ENCODE measurements at regions not wholly inside any gene's neighbourhood (a gene's known extent, or its start where the extent isn't known, plus 50 kb on each side); places are given as distances from the start of the nearest gene placed in this dataset.

DNA sequence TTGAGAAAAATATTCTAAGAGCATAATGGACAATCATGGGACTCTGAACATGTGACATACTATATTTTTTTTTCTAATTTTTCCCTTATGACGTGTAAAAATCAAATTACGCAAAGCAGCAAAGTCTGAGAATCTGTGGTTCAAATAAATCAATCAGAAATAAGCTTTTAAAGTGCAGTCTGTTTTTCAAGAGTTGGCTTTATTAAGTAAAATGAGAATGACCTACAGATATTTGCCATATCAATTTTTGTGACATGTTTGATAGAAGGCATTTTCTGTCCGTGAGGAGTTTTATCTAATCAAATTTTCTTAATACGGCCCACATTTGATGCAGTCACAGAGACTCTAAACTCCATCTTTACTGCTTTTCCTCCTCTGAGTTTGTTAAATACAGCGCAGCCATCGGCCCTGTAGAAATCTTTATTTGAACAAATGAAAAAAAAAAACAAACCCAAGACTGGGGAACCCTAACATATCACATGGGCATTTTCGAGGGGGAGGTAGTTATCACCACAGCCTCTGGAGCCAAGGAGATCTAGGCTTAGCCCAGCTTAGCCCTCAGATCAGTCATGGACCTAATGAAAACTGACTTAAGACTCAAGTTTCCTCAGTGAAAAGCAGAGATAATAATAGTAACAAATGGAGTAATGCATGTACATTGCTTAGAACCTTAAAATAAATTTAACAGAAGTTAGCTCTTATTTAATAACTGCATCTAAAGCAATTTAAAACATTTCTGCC lies 263.6 kb upstream of the C9orf72 start:
- Histone ChIP-seq H3K9me3 (replicated peaks; ENCODE audit: control insufficient read depth, insufficient read depth, low read length) (no peaks in the 10 kb centered on the region), H3K9ac (replicated peaks; ENCODE audit: extremely low read depth, insufficient read depth, low read length) (no peak overlapping the region), H3K4me3 (replicated peaks in 1 of 3; ENCODE audit: insufficient read depth in 1 of 3, low read depth in 1 of 3, low read length in 3 of 3) (no peak overlapping the region), H3K4me1 (ENCODE audit: control insufficient read depth, extremely low read depth, insufficient read depth, low read length) (no peaks in the 10 kb centered on the region), H3K9me1 (replicated peaks; ENCODE audit: control insufficient read depth, extremely low read depth, insufficient read depth, low read length) (no peaks in the 10 kb centered on the region), H2AFZ (ENCODE audit: low read depth, low read length) (no peak overlapping the region), H4K20me1 (replicated peaks; ENCODE audit: control insufficient read depth, extremely low read depth, insufficient read depth, low read length) (no peaks in the 10 kb centered on the region), H3K79me2 (ENCODE audit: control insufficient read depth, insufficient read depth, low read length) (no peaks in the 10 kb centered on the region), H3K4me2 (ENCODE audit: insufficient read depth, low read length) (no peak overlapping the region), H3K36me3 (ENCODE audit: control insufficient read depth in 2 of 2, extremely low read depth in 1 of 2, insufficient read depth in 2 of 2, low read length in 2 of 2) (no peaks in the 10 kb centered on the region), H3K27me3 (ENCODE audit: control insufficient read depth in 2 of 2, insufficient read depth in 2 of 2, low read length in 2 of 2) (no peaks in the 10 kb centered on the region), H3K27ac (ENCODE audit: insufficient read depth, low read depth, low read length) (no peak overlapping the region)
- FAIRE-seq (no peak), DNase-seq (ENCODE audit: low read depth, low spot score) (no peak)
- no TSS peak for BruUV-seq (replicated peaks)
- dilution Hi-C loops (cut with MboI; ENCODE audit: extremely low pct_ligation_motif_present, low sequenced_read_pairs), result no loop called here
- POLR2A ChIA-PET, result no interaction called here
- intact Hi-C loops (cut with micrococcal nuclease), result no loop called here
- CTCF ChIA-PET, result no interaction called here
- no peak for TF ChIP-seq MYC (IDR thresholded peaks at IDR 0.05; ENCODE audit: low read depth, low read length)
- TF ChIP-seq, protein P1, sequence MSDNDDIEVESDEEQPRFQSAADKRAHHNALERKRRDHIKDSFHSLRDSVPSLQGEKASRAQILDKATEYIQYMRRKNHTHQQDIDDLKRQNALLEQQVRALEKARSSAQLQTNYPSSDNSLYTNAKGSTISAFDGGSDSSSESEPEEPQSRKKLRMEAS (IDR thresholded peaks at IDR 0.05; ENCODE audit: insufficient read depth, insufficient read length), result no peak
- TF ChIP-seq EZH2 (IDR thresholded peaks at IDR 0.05; ENCODE audit: borderline replicate concordance, low read depth, low read length, severe bottlenecking), result no peak
- no peak for TF ChIP-seq FOS (IDR thresholded peaks at IDR 0.05; ENCODE audit: borderline replicate concordance, insufficient read depth, low read length)
- no peak for TF ChIP-seq POLR2AphosphoS5 (IDR thresholded peaks at IDR 0.05; ENCODE audit: insufficient read depth, low read depth, low read length)
- TF ChIP-seq POLR2A (IDR thresholded peaks at IDR 0.05; ENCODE audit: low read depth, low read length), result no peak
- TF ChIP-seq, protein P2, sequence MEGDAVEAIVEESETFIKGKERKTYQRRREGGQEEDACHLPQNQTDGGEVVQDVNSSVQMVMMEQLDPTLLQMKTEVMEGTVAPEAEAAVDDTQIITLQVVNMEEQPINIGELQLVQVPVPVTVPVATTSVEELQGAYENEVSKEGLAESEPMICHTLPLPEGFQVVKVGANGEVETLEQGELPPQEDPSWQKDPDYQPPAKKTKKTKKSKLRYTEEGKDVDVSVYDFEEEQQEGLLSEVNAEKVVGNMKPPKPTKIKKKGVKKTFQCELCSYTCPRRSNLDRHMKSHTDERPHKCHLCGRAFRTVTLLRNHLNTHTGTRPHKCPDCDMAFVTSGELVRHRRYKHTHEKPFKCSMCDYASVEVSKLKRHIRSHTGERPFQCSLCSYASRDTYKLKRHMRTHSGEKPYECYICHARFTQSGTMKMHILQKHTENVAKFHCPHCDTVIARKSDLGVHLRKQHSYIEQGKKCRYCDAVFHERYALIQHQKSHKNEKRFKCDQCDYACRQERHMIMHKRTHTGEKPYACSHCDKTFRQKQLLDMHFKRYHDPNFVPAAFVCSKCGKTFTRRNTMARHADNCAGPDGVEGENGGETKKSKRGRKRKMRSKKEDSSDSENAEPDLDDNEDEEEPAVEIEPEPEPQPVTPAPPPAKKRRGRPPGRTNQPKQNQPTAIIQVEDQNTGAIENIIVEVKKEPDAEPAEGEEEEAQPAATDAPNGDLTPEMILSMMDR (IDR thresholded peaks at IDR 0.05; ENCODE audit: extremely low read depth in 1 of 2, insufficient read depth in 1 of 2, low read depth in 1 of 2, low read length in 2 of 2), result no peak
- no peak for TF ChIP-seq JUN (IDR thresholded peaks at IDR 0.05; ENCODE audit: borderline replicate concordance, insufficient read depth, insufficient read length, low read depth)
- TF ChIP-seq GATA2 (IDR thresholded peaks at IDR 0.05; ENCODE audit: insufficient read depth, insufficient read length, low read depth, low read length), result no peak
